ENCODE measurements at regions not wholly inside any gene's neighbourhood (a gene's known extent, or its start where the extent isn't known, plus 50 kb on each side); places are given as distances from the start of the nearest gene placed in this dataset.

GRCh38 chr10:121293110-121293509, 305.1 kb downstream of the FGFR2 start:
- Mint-ChIP-seq H3K27me3 (peaks cover 1% of the 10 kb centered on the region), H3K27ac (no peak overlapping the region)

GRCh38 chr10:121294630-121295029, 303.6 kb downstream of the FGFR2 start:
- H3K4me3 Mint-ChIP-seq = no peak overlapping the region
- no peak overlapping the region for H3K27ac Mint-ChIP-seq
- H3K9me3 Mint-ChIP-seq = no peaks in the 10 kb centered on the region
- H3K4me1 Mint-ChIP-seq = no peaks in the 10 kb centered on the region
- no peaks in the 10 kb centered on the region for H3K36me3 Mint-ChIP-seq
- H3K27me3 Mint-ChIP-seq = peaks cover 1% of the 10 kb centered on the region

More at GRCh38 chr10:121293110-121293509, 305.1 kb downstream of the FGFR2 start:
- Mint-ChIP-seq H3K4me1 (no peaks in the 10 kb centered on the region), H3K4me3 (no peak overlapping the region), H3K9me3 (no peaks in the 10 kb centered on the region), H3K36me3 (no peaks in the 10 kb centered on the region)

- Mint-ChIP-seq H3K27ac (no peak overlapping the region), H3K4me3 (no peak overlapping the region), H3K9me3 (no peaks in the 10 kb centered on the region), H3K36me3 (no peaks in the 10 kb centered on the region), H3K4me1 (no peaks in the 10 kb centered on the region), H3K27me3 (peaks cover 1% of the 10 kb centered on the region)
These were observed 301.9 kb downstream of the FGFR2 start for GRCh38 chr10:121296378-121296777.

- Mint-ChIP-seq H3K4me3 (no peak overlapping the region), H3K27me3 (no peaks in the 10 kb centered on the region), H3K4me1 (no peaks in the 10 kb centered on the region), H3K27ac (no peak overlapping the region), H3K36me3 (no peaks in the 10 kb centered on the region), H3K9me3 (no peaks in the 10 kb centered on the region)
These were observed 301.2 kb downstream of the FGFR2 start for GRCh38 chr10:121296881-121297585.

GRCh38 chr10:121300723-121301122, 297.5 kb downstream of the FGFR2 start:
- Mint-ChIP-seq H3K9me3 (no peaks in the 10 kb centered on the region), H3K4me3 (no peak overlapping the region), H3K27ac (no peak overlapping the region), H3K36me3 (no peaks in the 10 kb centered on the region), H3K4me1 (no peaks in the 10 kb centered on the region), H3K27me3 (no peaks in the 10 kb centered on the region)

GRCh38 chr10:121302541-121303180, 295.6 kb downstream of the FGFR2 start:
- no peaks in the 10 kb centered on the region for H3K4me1 Mint-ChIP-seq
- H3K4me3 Mint-ChIP-seq = no peak overlapping the region
- H3K36me3 Mint-ChIP-seq = no peaks in the 10 kb centered on the region
- H3K27me3 Mint-ChIP-seq = no peaks in the 10 kb centered on the region
- no peaks in the 10 kb centered on the region for H3K9me3 Mint-ChIP-seq
- H3K27ac Mint-ChIP-seq = no peak overlapping the region

GRCh38 chr10:121303287-121303890, 294.9 kb downstream of the FGFR2 start:
- peaks cover 3% of the 10 kb centered on the region for H3K9me3 Mint-ChIP-seq
- H3K4me1 Mint-ChIP-seq = no peaks in the 10 kb centered on the region
- no peak overlapping the region for H3K4me3 Mint-ChIP-seq
- no peaks in the 10 kb centered on the region for H3K36me3 Mint-ChIP-seq
- no peak overlapping the region for H3K27ac Mint-ChIP-seq
- H3K27me3 Mint-ChIP-seq = no peaks in the 10 kb centered on the region

GRCh38 chr10:121305066-121305465, 293.2 kb downstream of the FGFR2 start:
- Mint-ChIP-seq H3K4me1 (no peaks in the 10 kb centered on the region), H3K9me3 (peaks cover 10% of the 10 kb centered on the region), H3K27me3 (peaks cover 2% of the 10 kb centered on the region), H3K36me3 (no peaks in the 10 kb centered on the region), H3K27ac (no peak overlapping the region), H3K4me3 (no peak overlapping the region)

- no peaks in the 10 kb centered on the region for H3K4me1 Mint-ChIP-seq
- H3K27me3 Mint-ChIP-seq = peaks cover 2% of the 10 kb centered on the region
- no peak overlapping the region for H3K27ac Mint-ChIP-seq
These were observed 292.0 kb downstream of the FGFR2 start for GRCh38 chr10:121306159-121306673.

GRCh38 chr10:121307411-121307980, 290.7 kb downstream of the FGFR2 start:
- Mint-ChIP-seq H3K36me3 (no peaks in the 10 kb centered on the region), H3K9me3 (peaks cover 10% of the 10 kb centered on the region), H3K27me3 (peaks cover 2% of the 10 kb centered on the region), H3K27ac (no peak overlapping the region), H3K4me1 (no peaks in the 10 kb centered on the region), H3K4me3 (no peak overlapping the region)

More at GRCh38 chr10:121306159-121306673, 292.0 kb downstream of the FGFR2 start:
- peaks cover 10% of the 10 kb centered on the region for H3K9me3 Mint-ChIP-seq
- H3K36me3 Mint-ChIP-seq = no peaks in the 10 kb centered on the region
- H3K4me3 Mint-ChIP-seq = no peak overlapping the region

- H3K9me3 Mint-ChIP-seq = peaks cover 10% of the 10 kb centered on the region
- no peak overlapping the region for H3K27ac Mint-ChIP-seq
- H3K4me1 Mint-ChIP-seq = no peaks in the 10 kb centered on the region
- H3K4me3 Mint-ChIP-seq = no peak overlapping the region
- no peaks in the 10 kb centered on the region for H3K36me3 Mint-ChIP-seq
- peaks cover 2% of the 10 kb centered on the region for H3K27me3 Mint-ChIP-seq
These were observed 290.2 kb downstream of the FGFR2 start for GRCh38 chr10:121308020-121308419.

GRCh38 chr10:121309164-121309563, 289.1 kb downstream of the FGFR2 start:
- no peaks in the 10 kb centered on the region for H3K4me1 Mint-ChIP-seq
- no peaks in the 10 kb centered on the region for H3K36me3 Mint-ChIP-seq
- no peak overlapping the region for H3K4me3 Mint-ChIP-seq
- no peak overlapping the region for H3K27ac Mint-ChIP-seq
- H3K27me3 Mint-ChIP-seq = peaks cover 2% of the 10 kb centered on the region
- H3K9me3 Mint-ChIP-seq = peaks cover 10% of the 10 kb centered on the region

GRCh38 chr10:121310151-121310711, 288.0 kb downstream of the FGFR2 start:
- Mint-ChIP-seq H3K9me3 (peaks cover 10% of the 10 kb centered on the region), H3K36me3 (no peaks in the 10 kb centered on the region), H3K4me1 (no peaks in the 10 kb centered on the region), H3K27ac (no peak overlapping the region), H3K4me3 (no peak overlapping the region), H3K27me3 (peaks cover 2% of the 10 kb centered on the region)

GRCh38 chr10:121311812-121312443, 286.3 kb downstream of the FGFR2 start:
- no peak overlapping the region for H3K4me3 Mint-ChIP-seq
- H3K27me3 Mint-ChIP-seq = peaks cover 3% of the 10 kb centered on the region
- H3K36me3 Mint-ChIP-seq = no peaks in the 10 kb centered on the region
- no peak overlapping the region for H3K27ac Mint-ChIP-seq
- H3K9me3 Mint-ChIP-seq = peaks cover 14% of the 10 kb centered on the region
- H3K4me1 Mint-ChIP-seq = no peaks in the 10 kb centered on the region

- Mint-ChIP-seq H3K4me1 (no peaks in the 10 kb centered on the region), H3K4me3 (no peak overlapping the region), H3K36me3 (no peaks in the 10 kb centered on the region), H3K9me3 (peaks cover 14% of the 10 kb centered on the region), H3K27me3 (peaks cover 3% of the 10 kb centered on the region), H3K27ac (no peak overlapping the region)
These were observed 285.7 kb downstream of the FGFR2 start for GRCh38 chr10:121312587-121312986.

All from activated naive CD4-positive, alpha-beta T cell treated with anti-CD3 and anti-CD28 coated beads, Interleukin-2, amount 50 U/mL, for 24 hours (primary cell).